H9 (cell line): ENCODE measurements at regions not wholly inside any gene's neighbourhood (a gene's known extent, or its start where the extent isn't known, plus 50 kb on each side); places are given as distances from the start of the nearest gene placed in this dataset.

Experiments
- DNase-seq: peaks from one replicate; pipeline ENCODE4 v3.0.0-alpha.2; 2017
- H2AFZ ChIP-seq: one replicate; pipeline ENCODE4 v1.6.1; 2013; ENCODE audit warnings: mild to moderate bottlenecking, low read length, control low read depth, moderate library complexity
- H2AK5ac ChIP-seq: 2 replicates; pipeline ENCODE4 v1.6.1; 2013; ENCODE audit warnings: low read length, control low read depth, mixed read lengths; ENCODE audit not compliant: insufficient read length
- H2BK120ac ChIP-seq: one replicate; pipeline ENCODE4 v1.6.1; 2013; ENCODE audit warnings: low read depth, mild to moderate bottlenecking, low read length, control low read depth, inconsistent platforms; ENCODE audit not compliant: poor library complexity, severe bottlenecking
- H2BK12ac ChIP-seq: 2 replicates; pipeline ENCODE4 v1.6.1; 2013; ENCODE audit warnings: low read length, control low read depth, mixed read lengths, low read depth; ENCODE audit not compliant: insufficient read length
- H2BK15ac ChIP-seq: 2 replicates; pipeline ENCODE4 v1.6.1; 2013; ENCODE audit warnings: low read depth, low read length, control low read depth
- H2BK20ac ChIP-seq: one replicate; pipeline ENCODE4 v1.6.1; 2013; ENCODE audit warnings: low read depth, mild to moderate bottlenecking, low read length, control low read depth, inconsistent platforms; ENCODE audit not compliant: poor library complexity, severe bottlenecking
- H2BK5ac ChIP-seq: 2 replicates; pipeline ENCODE4 v1.6.1; 2013; ENCODE audit warnings: low read length, control low read depth, mixed read lengths; ENCODE audit not compliant: insufficient read length
- H3K14ac ChIP-seq: 2 replicates; pipeline ENCODE4 v1.6.1; 2013; ENCODE audit warnings: low read length, control low read depth; ENCODE audit not compliant: insufficient read depth
- H3K18ac ChIP-seq: 2 replicates; pipeline ENCODE4 v1.6.1; 2013; ENCODE audit warnings: low read depth, mild to moderate bottlenecking, mixed read lengths, low read length, control low read depth; ENCODE audit not compliant: insufficient read length
- H3K23ac ChIP-seq: 2 replicates; pipeline ENCODE4 v1.6.1; 2013; ENCODE audit warnings: low read length, control low read depth, mixed read lengths, low read depth; ENCODE audit not compliant: insufficient read length
- H3K23me2 ChIP-seq: 2 replicates; pipeline ENCODE4 v1.6.1; 2013; ENCODE audit warnings: low read depth, mild to moderate bottlenecking, mixed read lengths, low read length, control low read depth; ENCODE audit not compliant: insufficient read length, poor library complexity, severe bottlenecking
- H3K27ac ChIP-seq: 2 replicates; pipeline ENCODE4 v1.5.1; 2013; ENCODE audit warnings: low read length, control low read depth, mixed read lengths, low read depth; ENCODE audit not compliant: insufficient read length
- H3K27me3 ChIP-seq: 2 replicates; pipeline ENCODE4 v1.6.1; 2013; ENCODE audit warnings: low read length, control low read depth, inconsistent platforms; ENCODE audit not compliant: insufficient read depth
- H3K4ac ChIP-seq: 2 replicates; pipeline ENCODE4 v1.6.1; 2013; ENCODE audit warnings: low read depth, mild to moderate bottlenecking, control low read depth, inconsistent platforms, low read length, moderate library complexity
- H3K4me1 ChIP-seq: 2 replicates; pipeline ENCODE4 v1.6.1; 2013; ENCODE audit warnings: low read length, control low read depth, inconsistent platforms; ENCODE audit not compliant: insufficient read depth
- H3K4me2 ChIP-seq: 2 replicates; pipeline ENCODE4 v1.6.1; 2013; ENCODE audit warnings: low read length, control low read depth, mixed read lengths; ENCODE audit not compliant: insufficient read length, insufficient read depth
- H3K56ac ChIP-seq: 2 replicates; pipeline ENCODE4 v1.6.1; 2013; ENCODE audit warnings: low read depth, mild to moderate bottlenecking, mixed read lengths, low read length, control low read depth; ENCODE audit not compliant: insufficient read length
- H3K79me1 ChIP-seq: 2 replicates; pipeline ENCODE4 v1.6.1; 2013; ENCODE audit warnings: low read depth, mild to moderate bottlenecking, moderate library complexity, low read length, control low read depth, inconsistent platforms; ENCODE audit not compliant: insufficient read depth, poor library complexity, severe bottlenecking
- H3K79me2 ChIP-seq: 2 replicates; pipeline ENCODE4 v1.6.1; 2013; ENCODE audit warnings: low read length, control low read depth, inconsistent platforms; ENCODE audit not compliant: insufficient read depth
- H3K9ac ChIP-seq: 2 replicates; pipeline ENCODE4 v1.6.1; 2013; ENCODE audit warnings: low read length, control low read depth, mixed read lengths; ENCODE audit not compliant: insufficient read length; ENCODE audit errors: extremely low read depth
- H3K9me3 ChIP-seq: one replicate; pipeline ENCODE4 v1.6.1; 2013; ENCODE audit warnings: low read depth, low read length, inconsistent platforms; ENCODE audit not compliant: control insufficient read depth
- H3T11ph ChIP-seq: one replicate; pipeline ENCODE4 v1.6.1; 2013; ENCODE audit warnings: mild to moderate bottlenecking, low read length, control low read depth, inconsistent platforms
- H4K20me1 ChIP-seq: one replicate; pipeline ENCODE4 v1.6.1; 2013; ENCODE audit not compliant: control insufficient read depth, insufficient read length, insufficient read depth
- H4K5ac ChIP-seq: 2 replicates; pipeline ENCODE4 v1.6.1; 2013; ENCODE audit warnings: low read depth, mild to moderate bottlenecking, mixed read lengths, low read length, control low read depth; ENCODE audit not compliant: insufficient read length
- H4K8ac ChIP-seq: replicated peaks from 2 replicates; pipeline ENCODE4 v1.6.1; 2013; ENCODE audit warnings: low read length, control low read depth, mixed read lengths, low read depth; ENCODE audit not compliant: insufficient read length
- H4K91ac ChIP-seq: 2 replicates; pipeline ENCODE4 v1.6.1; 2013; ENCODE audit warnings: low read depth, mild to moderate bottlenecking, moderate library complexity, mixed read lengths, low read length, control low read depth; ENCODE audit not compliant: insufficient read length
- H3K27ac Mint-ChIP-seq, 3 experiments: 2 replicates in 2 of 3; 3 replicates in 1 of 3; pipeline ENCODE4 v1.8.0; 2020 to 2021; ENCODE audit warnings: mixed read lengths in 3 of 3, mild to moderate bottlenecking in 1 of 3, moderate library complexity in 1 of 3
- H3K27me3 Mint-ChIP-seq: 2 replicates; pipeline ENCODE4 v1.8.0; 2021; ENCODE audit warnings: low read depth, mild to moderate bottlenecking, moderate library complexity, mixed read lengths
- H3K36me3 Mint-ChIP-seq, 3 experiments: 2 replicates in 2 of 3; 3 replicates in 1 of 3; pipeline ENCODE4 v1.8.0; 2020 to 2021; ENCODE audit warnings: low read depth in 3 of 3, mixed read lengths in 3 of 3; ENCODE audit not compliant: insufficient read depth in 1 of 3
- H3K4me1 Mint-ChIP-seq, 2 experiments: 2 replicates each; pipeline ENCODE4 v1.8.0; 2020; ENCODE audit warnings: mixed read lengths in 2 of 2
- H3K4me3 Mint-ChIP-seq, 2 experiments: 2 replicates in 1 of 2; 3 replicates in 1 of 2; pipeline ENCODE4 v1.8.0; 2020 to 2021; ENCODE audit warnings: mild to moderate bottlenecking in 2 of 2, mixed read lengths in 2 of 2, moderate library complexity in 1 of 2
- H3K9me3 Mint-ChIP-seq, 2 experiments: 2 replicates in 1 of 2; 3 replicates in 1 of 2; pipeline ENCODE4 v1.8.0; 2020; ENCODE audit warnings: mild to moderate bottlenecking in 2 of 2, mixed read lengths in 2 of 2, moderate library complexity in 1 of 2
- WGBS: extraction: QIAGEN DNeasy Blood & Tissue Kit; methylation state at CpG from one replicate; pipeline ENCODE4 v1.1.7; 2013; ENCODE audit warnings: missing lambda C conversion rate, low lambda C conversion rate, mixed read lengths; ENCODE audit not compliant: insufficient read length; ENCODE audit errors: extremely low coverage; 5-methylcytosine and 5-hydroxymethylcytosine counted together
- TF ChIP-seq, protein P1 (sequence below): fragments of 200-600 bp; sonication (generic); conservative IDR thresholded peaks from 3 replicates; pipeline ENCODE4 v1.8.0; 2021; ENCODE audit warnings: antibody characterized with exemption, mild to moderate bottlenecking

DNA sequence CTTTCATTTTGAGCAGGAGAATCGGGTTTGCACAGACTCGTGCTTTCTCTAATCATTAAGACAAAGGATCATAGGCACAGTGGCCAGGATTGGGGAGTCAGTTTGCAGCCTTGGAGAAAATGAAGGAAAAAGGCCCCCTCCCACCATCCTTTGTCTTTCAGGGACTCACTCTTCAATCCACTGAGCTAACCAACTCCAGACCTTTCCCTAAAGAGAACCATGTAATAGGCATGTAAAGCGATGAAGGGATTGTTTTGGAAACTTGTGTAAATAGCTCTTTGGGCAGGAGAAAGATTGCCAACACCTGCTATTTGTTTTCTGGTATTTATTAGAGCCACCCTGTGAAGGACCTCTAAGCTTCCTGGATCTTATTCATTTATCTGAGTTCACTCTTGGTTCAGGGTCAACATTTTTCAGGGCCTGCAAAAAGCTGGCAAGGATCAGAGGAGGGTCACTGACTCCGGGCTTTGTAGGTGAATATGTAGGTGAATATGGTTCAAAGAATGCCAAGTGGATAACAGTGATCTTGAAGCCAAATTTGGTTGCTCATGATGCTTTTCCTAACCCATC, 192.6 kb upstream of the FGGY start:
- peaks cover 1% of the 10 kb centered on the region; the same call in 1 of the 2 replicates for H3K27me3 Mint-ChIP-seq
- Histone ChIP-seq H2BK5ac (no peak overlapping the region), H2BK15ac (no peak overlapping the region), H3K18ac (no peak overlapping the region), H3K23ac (no peak overlapping the region), H2BK120ac (no peak overlapping the region), H4K91ac (no peak overlapping the region), H3K9me3 (no peaks in the 10 kb centered on the region), H3K4ac (no peak overlapping the region), H2AFZ (no peak overlapping the region), H3K27ac (no peak overlapping the region), H4K20me1 (no peaks in the 10 kb centered on the region), H4K5ac (no peak overlapping the region), H2AK5ac (no peak overlapping the region), H3K4me2 (no peak overlapping the region), H3K23me2 (no peaks in the 10 kb centered on the region), H4K8ac (no peak overlapping the region), H3K4me1 (peaks cover 4% of the 10 kb centered on the region; the same call in 1 of the 2 replicates), H3K14ac (no peak overlapping the region), H2BK20ac (no peak overlapping the region), H3K79me2 (no peaks in the 10 kb centered on the region), H3T11ph (no peak overlapping the region), H3K56ac (no peak overlapping the region), H3K9ac (no peak overlapping the region), H2BK12ac (no peak overlapping the region), H3K27me3 (no peaks in the 10 kb centered on the region), H3K79me1 (no peaks in the 10 kb centered on the region)
- no peak overlapping the region for H3K27ac Mint-ChIP-seq
- no peaks in the 10 kb centered on the region; a peak in 2 of 7 replicates for H3K36me3 Mint-ChIP-seq
- no CpG with 5 or more reads among the region's 4 CpGs for WGBS
- no peak for DNase-seq
- TF ChIP-seq, protein P1, sequence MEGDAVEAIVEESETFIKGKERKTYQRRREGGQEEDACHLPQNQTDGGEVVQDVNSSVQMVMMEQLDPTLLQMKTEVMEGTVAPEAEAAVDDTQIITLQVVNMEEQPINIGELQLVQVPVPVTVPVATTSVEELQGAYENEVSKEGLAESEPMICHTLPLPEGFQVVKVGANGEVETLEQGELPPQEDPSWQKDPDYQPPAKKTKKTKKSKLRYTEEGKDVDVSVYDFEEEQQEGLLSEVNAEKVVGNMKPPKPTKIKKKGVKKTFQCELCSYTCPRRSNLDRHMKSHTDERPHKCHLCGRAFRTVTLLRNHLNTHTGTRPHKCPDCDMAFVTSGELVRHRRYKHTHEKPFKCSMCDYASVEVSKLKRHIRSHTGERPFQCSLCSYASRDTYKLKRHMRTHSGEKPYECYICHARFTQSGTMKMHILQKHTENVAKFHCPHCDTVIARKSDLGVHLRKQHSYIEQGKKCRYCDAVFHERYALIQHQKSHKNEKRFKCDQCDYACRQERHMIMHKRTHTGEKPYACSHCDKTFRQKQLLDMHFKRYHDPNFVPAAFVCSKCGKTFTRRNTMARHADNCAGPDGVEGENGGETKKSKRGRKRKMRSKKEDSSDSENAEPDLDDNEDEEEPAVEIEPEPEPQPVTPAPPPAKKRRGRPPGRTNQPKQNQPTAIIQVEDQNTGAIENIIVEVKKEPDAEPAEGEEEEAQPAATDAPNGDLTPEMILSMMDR, result no peak
- peaks cover 0 to 9% of the 10 kb centered on the region in 2 experiments; a peak in 3 of 5 replicates for H3K9me3 Mint-ChIP-seq
- H3K4me1 Mint-ChIP-seq, result peaks cover 15 to 29% of the 10 kb centered on the region in 2 experiments
- no peak overlapping the region for H3K4me3 Mint-ChIP-seq
